NCI-H2227 treated with DMSO at 0.1 percent for 48 hours (cell line): ENCODE measurements at regions not wholly inside any gene's neighbourhood (a gene's known extent, or its start where the extent isn't known, plus 50 kb on each side); places are given as distances from the start of the nearest gene placed in this dataset.
"Not testable (repeated sequence)": the region's sequence is repeated elsewhere in the genome, so short reads cannot be mapped to it uniquely, and the experiment has no call there.

Experiments
- DNase-seq: peaks from one replicate; lab custom pipeline; 2025; lab: John Stamatoyannopoulos, UW

- no peak for DNase-seq
Measured at GRCh38 chr1:99062192-99062591, 57.5 kb upstream of the PLPPR5 start.

DNA sequence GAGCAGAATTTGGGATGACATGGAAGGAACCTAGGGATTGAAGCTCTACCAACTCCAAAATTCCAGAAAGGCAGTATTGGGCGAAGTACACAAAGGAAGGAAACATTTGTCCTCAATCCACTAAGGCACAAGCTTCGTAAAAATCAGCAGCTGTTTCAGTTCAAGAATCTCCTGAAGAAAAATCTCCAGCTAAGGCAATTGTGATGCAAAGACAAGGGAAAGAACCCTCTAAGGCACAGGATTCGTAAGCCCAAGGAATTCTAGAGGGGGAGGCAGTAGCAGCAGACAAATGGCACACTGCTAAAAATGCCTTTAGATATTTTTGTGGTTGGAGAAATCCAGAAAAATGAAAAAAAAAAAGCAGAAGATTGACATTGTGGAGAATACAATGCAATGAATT lies 64.5 kb upstream of the PLPPR5 start:
- DNase-seq, result no peak

GRCh38 chr1:99078529-99078928 lies 73.9 kb upstream of the PLPPR5 start:
- not testable (repeated sequence) for DNase-seq

DNA sequence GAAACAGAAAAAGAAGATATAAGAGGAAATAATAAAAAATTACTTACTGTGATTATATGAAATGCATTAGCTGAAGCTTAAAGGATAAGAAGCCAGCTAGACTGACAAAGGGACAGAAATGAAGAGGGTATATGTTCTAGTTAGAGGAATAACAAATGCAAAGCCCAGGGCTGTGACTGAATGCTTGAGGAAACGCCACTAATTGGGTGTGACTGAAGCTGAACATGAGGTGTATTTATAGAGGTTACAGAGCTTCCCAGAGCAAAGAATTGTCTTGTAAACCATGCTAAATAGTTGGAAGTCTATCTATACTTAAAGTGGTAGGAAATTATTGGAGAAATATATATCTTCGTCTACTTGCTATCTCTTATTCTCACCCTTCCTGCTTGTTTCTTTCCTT lies 77.7 kb upstream of the PLPPR5 start:
- no peak for DNase-seq

DNA sequence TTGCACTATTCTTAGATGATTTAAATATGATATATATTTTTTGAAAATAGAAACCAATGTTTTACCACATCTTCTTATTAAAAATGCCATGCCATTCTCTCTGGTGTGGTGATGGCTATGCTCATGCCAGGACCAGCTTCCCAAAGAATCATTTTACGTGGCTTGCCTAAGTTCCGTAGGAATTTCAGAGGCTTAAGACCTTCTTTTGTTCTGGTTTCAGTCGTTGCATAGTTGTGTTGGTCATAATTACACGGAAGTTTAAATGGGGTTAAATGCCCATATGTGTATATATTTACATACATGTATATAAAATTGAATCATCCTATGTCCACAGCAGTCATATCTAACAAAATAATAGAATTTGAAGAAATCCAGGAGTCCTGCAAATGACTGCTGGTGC lies 78.7 kb upstream of the PLPPR5 start:
- no peak for DNase-seq

- DNase-seq, result no peak
Measured at GRCh38 chr1:99084562-99084961, 79.9 kb upstream of the PLPPR5 start.

DNA sequence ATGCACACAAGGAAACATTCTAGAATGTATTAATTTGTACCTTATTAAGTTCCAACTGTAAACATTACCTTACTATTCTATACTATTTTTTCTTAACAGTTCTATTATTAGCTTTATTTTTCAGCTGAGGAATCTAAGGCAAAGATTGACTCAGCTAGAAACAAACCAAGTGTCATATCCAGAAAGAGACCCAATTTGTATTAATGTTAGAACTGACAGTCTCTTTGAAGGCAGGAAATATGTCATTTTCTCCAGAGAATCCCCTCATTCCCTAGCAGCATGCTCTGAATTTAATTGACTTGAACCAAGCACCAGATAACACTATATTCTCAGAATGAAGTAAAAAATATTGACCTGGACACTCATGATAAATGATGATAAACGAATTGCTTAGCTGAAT lies 81.4 kb upstream of the PLPPR5 start:
- no peak for DNase-seq

- DNase-seq, result no peak
Measured at GRCh38 chr1:99098589-99098988, 93.9 kb upstream of the PLPPR5 start.

DNA sequence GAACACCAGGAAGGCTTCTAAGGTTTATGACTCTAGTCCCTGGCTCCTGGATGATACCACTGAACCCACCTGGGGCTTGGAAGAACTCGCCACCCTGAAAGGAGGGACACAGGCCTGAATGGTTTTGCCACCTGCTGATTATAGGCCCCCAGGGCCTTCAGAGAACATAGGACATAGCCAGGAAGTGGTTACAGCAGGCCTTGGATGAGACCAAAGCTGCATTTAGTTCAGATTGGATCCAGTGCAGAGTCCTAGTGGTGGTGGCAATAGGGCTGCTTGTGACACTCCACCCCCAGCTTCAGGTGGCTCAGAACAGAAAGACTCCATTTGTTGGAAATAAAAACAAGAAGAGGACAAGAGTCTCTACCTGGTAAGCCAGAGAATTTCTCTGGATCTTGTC lies 101.6 kb upstream of the PLPPR5 start:
- DNase-seq, result no peak

DNA sequence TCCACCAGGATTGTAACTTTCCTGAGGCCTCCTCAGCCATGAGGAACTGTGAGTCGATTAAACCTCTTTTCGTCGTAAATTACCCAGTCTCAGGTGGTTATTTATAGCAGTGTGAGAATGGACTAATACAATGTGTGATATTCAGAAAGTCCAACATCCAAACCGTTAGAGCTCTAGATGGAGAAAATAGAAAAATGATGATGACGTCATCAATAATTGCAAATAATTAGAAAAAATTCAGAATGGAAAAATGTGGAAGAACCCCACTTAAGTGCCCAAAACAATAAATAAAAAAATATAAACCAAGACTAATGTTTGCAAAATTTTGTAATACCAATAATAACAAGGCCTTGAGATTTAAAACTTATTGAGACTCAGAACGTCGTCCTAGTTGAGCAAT lies 103.0 kb upstream of the PLPPR5 start:
- no peak for DNase-seq

- no peak for DNase-seq
Measured at GRCh38 chr1:99110140-99111041, 105.7 kb upstream of the PLPPR5 start.

GRCh38 chr1:99115231-99115630 lies 110.6 kb upstream of the PLPPR5 start:
- no peak for DNase-seq

GRCh38 chr1:99119188-99119587 lies 114.5 kb upstream of the PLPPR5 start:
- DNase-seq, result no peak

DNA sequence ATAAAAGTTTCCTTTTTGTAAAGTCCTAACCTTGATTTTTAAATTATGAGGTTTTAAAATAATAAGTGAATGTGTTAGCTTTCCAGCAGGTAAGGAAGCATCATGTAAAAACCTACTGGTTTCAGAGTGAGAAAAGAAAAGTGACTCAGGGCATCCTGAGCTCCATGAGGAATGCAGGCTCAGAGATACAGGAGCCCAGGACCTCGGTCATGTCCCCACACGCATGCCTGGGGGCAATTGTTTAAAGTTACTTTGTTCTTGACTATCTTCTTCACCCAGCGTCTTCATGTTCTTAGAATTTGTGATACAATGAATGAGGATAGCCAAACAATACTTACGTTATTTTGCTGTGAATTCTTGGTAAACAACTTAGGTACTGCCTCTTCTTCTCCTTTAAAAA lies 117.4 kb upstream of the PLPPR5 start:
- no peak for DNase-seq

DNA sequence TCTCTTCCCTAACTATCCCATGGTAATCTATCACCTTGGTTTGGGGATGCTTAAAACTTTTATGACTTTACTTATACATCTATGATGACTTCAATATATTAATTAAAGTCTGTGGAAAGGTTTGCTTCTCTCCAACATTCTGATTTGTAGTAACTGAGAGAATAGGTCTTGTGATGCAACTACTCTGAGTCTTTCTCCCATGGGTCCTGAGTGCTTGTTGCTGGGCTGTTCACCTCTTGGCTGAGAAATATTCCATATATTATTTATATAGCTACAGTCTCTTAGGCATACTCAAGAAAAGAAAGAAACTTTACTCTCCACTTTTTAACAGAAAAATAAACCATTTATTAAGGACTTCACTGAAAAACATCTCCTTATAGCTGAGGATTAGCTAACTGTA lies 119.3 kb upstream of the PLPPR5 start:
- DNase-seq, result no peak

DNA sequence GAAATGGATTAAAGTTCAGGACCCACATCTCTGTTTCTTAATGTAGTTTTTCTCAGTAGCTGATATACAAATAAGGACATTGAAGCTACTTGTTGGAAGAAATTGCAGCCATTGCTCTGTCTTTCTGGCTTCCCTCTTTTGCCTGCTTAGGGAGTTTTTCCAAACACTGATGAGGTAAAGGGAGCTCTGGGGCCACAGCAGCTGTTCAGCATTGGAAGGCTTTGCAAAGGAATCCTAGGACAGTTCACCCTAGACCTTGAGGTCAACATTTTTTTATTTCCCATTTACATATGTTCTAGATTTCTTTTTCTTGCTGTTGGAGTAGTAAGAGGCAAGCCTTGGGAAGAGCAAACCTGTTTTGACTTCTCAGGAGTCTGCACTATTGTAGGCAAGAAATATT lies 126.9 kb upstream of the PLPPR5 start:
- DNase-seq, result no peak

- DNase-seq, result no peak
Measured at GRCh38 chr1:99133756-99134500, 129.3 kb upstream of the PLPPR5 start.

GRCh38 chr1:99137554-99138206 lies 126.6 kb upstream of the PLPPR4 start:
- DNase-seq, result no peak

GRCh38 chr1:99139876-99140275 lies 124.4 kb upstream of the PLPPR4 start:
- DNase-seq, result no peak

GRCh38 chr1:99146129-99146848 lies 118.0 kb upstream of the PLPPR4 start:
- DNase-seq, result no peak

DNA sequence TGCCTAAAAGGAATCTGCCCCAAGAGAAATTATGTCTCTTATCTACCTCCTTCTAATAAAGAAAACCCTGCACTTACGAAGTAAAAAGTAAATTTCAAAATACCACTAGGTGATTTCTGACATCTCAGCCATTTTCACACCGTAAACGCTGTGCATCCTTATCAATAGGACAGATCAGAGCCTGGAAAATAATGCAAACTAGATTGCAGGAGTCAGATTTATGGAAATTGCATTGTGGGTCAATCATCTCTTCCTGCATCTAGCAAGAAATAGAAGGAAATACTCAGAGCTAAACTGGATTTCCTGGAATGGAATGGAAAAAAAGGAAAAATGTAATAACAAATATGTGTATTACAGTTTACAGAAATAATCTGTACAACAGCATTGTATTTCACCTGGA lies 114.3 kb upstream of the PLPPR4 start:
- no peak for DNase-seq

- DNase-seq, result no peak
Measured at GRCh38 chr1:99152132-99152531, 112.2 kb upstream of the PLPPR4 start.
